Lung (tissue), 11 donors: ENCODE measurements at regions not wholly inside any gene's neighbourhood (a gene's known extent, or its start where the extent isn't known, plus 50 kb on each side); places are given as distances from the start of the nearest gene placed in this dataset.

Experiments
- ATAC-seq: fragments of 200-7000 bp; cut with Tn5 transposase; one replicate; pipeline ENCODE4 v1.9.1; 2020; ENCODE audit warnings: moderate number of reproducible peaks; ENCODE audit not compliant: insufficient read depth, low FRiP score
- DNase-seq, 3 donors: peaks; one replicate each; pipeline ENCODE4 v3.0.0-alpha.2; 2013 to 2017
- H3K27ac ChIP-seq, 2 donors: one replicate each; pipeline ENCODE4 v1.5.1; 2013; ENCODE audit warnings: mild to moderate bottlenecking in 2 of 2, moderate library complexity in 2 of 2, control low read depth in 1 of 2, inconsistent platforms in 1 of 2, low read depth in 1 of 2, low read length in 1 of 2
- H3K27me3 ChIP-seq, 3 donors: one replicate each; pipeline ENCODE4 v1.5.1; 2013; ENCODE audit warnings: low read length in 2 of 3; ENCODE audit not compliant: control insufficient read depth in 3 of 3, insufficient read depth in 3 of 3
- H3K36me3 ChIP-seq, 4 donors: one replicate each; pipeline ENCODE4 v1.5.1; 2013; ENCODE audit warnings: low read length in 4 of 4, mild to moderate bottlenecking in 1 of 4, moderate library complexity in 1 of 4; ENCODE audit not compliant: control insufficient read depth in 4 of 4, insufficient read depth in 4 of 4
- H3K4me1 ChIP-seq, 5 donors: one replicate each; pipeline ENCODE4 v1.5.1; 2013; ENCODE audit warnings: low read length in 5 of 5, mild to moderate bottlenecking in 2 of 5, moderate library complexity in 1 of 5; ENCODE audit not compliant: control insufficient read depth in 5 of 5, insufficient read depth in 5 of 5
- H3K4me3 ChIP-seq: one replicate; pipeline ENCODE4 v1.5.1; 2013; ENCODE audit warnings: mild to moderate bottlenecking, control low read depth, moderate library complexity
- H3K9ac ChIP-seq, 2 donors: one replicate each; pipeline ENCODE4 v1.5.1; 2013; ENCODE audit warnings: low read length in 2 of 2, control low read depth in 1 of 2; ENCODE audit not compliant: insufficient read depth in 1 of 2
- H3K9me3 ChIP-seq, 4 donors: one replicate each; pipeline ENCODE4 v1.5.1; 2013; ENCODE audit warnings: low read length in 3 of 4, mild to moderate bottlenecking in 1 of 4, moderate library complexity in 1 of 4; ENCODE audit not compliant: control insufficient read depth in 4 of 4, insufficient read depth in 3 of 4
- CTCF ChIP-seq: IDR thresholded peaks from 2 replicates; pipeline ENCODE4 v1.5.1; 2012; ENCODE audit warnings: mild to moderate bottlenecking; ENCODE audit errors: control extremely low read depth, extremely low read depth
- WGBS, 2 donors: extraction: QIAGEN DNeasy Blood & Tissue Kit; methylation state at CpG; one replicate each; pipeline ENCODE4 v1.1.7; 2013; 5-methylcytosine and 5-hydroxymethylcytosine counted together
- donor health status: control.
- donor health status: control.
- donor health status: Bipolar disorder and iron deficiency.
- donor health status: healthy.
- donor health status: DM: yes; HTN: yes; CAD: no.

GRCh38 chr2:196362973-196363549, 191.7 kb upstream of the STK17B start:
- no peaks in the 10 kb centered on the region for H3K27me3 ChIP-seq
- no peaks in the 10 kb centered on the region for H3K36me3 ChIP-seq
- no peak for TF ChIP-seq CTCF
- no peak overlapping the region for H3K4me3 ChIP-seq
- DNase-seq (no peak), ATAC-seq (no peak)
- H3K27ac ChIP-seq = no peak overlapping the region
- H3K9me3 ChIP-seq = peaks cover 0 to 3% (median under 1%) of the 10 kb centered on the region in 4 donors
- no peak overlapping the region for H3K9ac ChIP-seq
- H3K4me1 ChIP-seq = peaks cover 0 to 7% (median 0%) of the 10 kb centered on the region in 5 donors
- WGBS, 2 donors = 86 to 91% methylated on average over 2 of the region's 2 CpGs

GRCh38 chr2:196365145-196365544, 193.8 kb upstream of the STK17B start:
- TF ChIP-seq CTCF = no peak
- WGBS, 2 donors = 73 to 86% methylated on average over 3 of the region's 3 CpGs
- peaks cover 1 to 7% (median 5%) of the 10 kb centered on the region in 4 donors for H3K9me3 ChIP-seq
- no peak overlapping the region for H3K27ac ChIP-seq
- peaks cover 0 to 7% (median 0%) of the 10 kb centered on the region in 5 donors for H3K4me1 ChIP-seq
- ATAC-seq = no peak
- no peak overlapping the region for H3K4me3 ChIP-seq
- H3K9ac ChIP-seq = no peak overlapping the region
- peak in 1 of 3 donors; percentile 15 for DNase-seq
- no peaks in the 10 kb centered on the region for H3K36me3 ChIP-seq
- H3K27me3 ChIP-seq = no peaks in the 10 kb centered on the region

- Histone ChIP-seq H3K36me3 (no peaks in the 10 kb centered on the region), H3K9me3 (peaks cover 1 to 7% (median 5%) of the 10 kb centered on the region in 4 donors), H3K27ac (peak overlapping the region in 1 of 2 donors; percentile 12), H3K4me1 (peaks cover 0 to 7% (median 0%) of the 10 kb centered on the region in 5 donors), H3K9ac (no peak overlapping the region), H3K27me3 (no peaks in the 10 kb centered on the region), H3K4me3 (no peak overlapping the region)
- ATAC-seq (no peak), DNase-seq (no peak)
- no peak for TF ChIP-seq CTCF
- 96 to 97% methylated on average over 1 of the region's 1 CpG for WGBS, 2 donors
Measured at GRCh38 chr2:196365923-196366322, 194.5 kb upstream of the STK17B start.

GRCh38 chr2:196367633-196368032, 196.3 kb upstream of the STK17B start:
- Histone ChIP-seq H3K9me3 (peaks cover 1 to 7% (median 4%) of the 10 kb centered on the region in 4 donors), H3K4me3 (no peak overlapping the region), H3K27ac (no peak overlapping the region), H3K4me1 (peaks cover 0 to 8% (median 0%) of the 10 kb centered on the region in 5 donors), H3K27me3 (no peaks in the 10 kb centered on the region), H3K9ac (no peak overlapping the region), H3K36me3 (no peaks in the 10 kb centered on the region)
- no peak for DNase-seq
- 97% methylated on average over 4 of the region's 4 CpGs for WGBS, 2 donors
- no peak for ATAC-seq
- TF ChIP-seq CTCF = no peak
